IMR-90 (cell line): ENCODE measurements at regions not wholly inside any gene's neighbourhood (a gene's known extent, or its start where the extent isn't known, plus 50 kb on each side); places are given as distances from the start of the nearest gene placed in this dataset.

Experiments
- BHLHE40 ChIP-seq: fragments of 150-350 bp; IDR thresholded peaks from 2 replicates; pipeline ENCODE4 v1.6.1; 2016; ENCODE audit warnings: mild to moderate bottlenecking, low read depth, low read length
- CHD1 ChIP-seq: IDR thresholded peaks from 2 replicates; pipeline ENCODE4 v1.6.1; 2012; ENCODE audit warnings: low read depth, low read length, improper control_type of control experiment
- MAFK ChIP-seq: IDR thresholded peaks from 2 replicates; pipeline ENCODE4 v1.6.1; 2012; ENCODE audit warnings: low read depth, low read length, improper control_type of control experiment
- MAZ ChIP-seq: IDR thresholded peaks from 2 replicates; pipeline ENCODE4 v1.6.1; 2012; ENCODE audit warnings: low read depth, mild to moderate bottlenecking, low read length, improper control_type of control experiment, moderate library complexity, borderline replicate concordance
- MXI1 ChIP-seq: IDR thresholded peaks from 2 replicates; pipeline ENCODE4 v1.6.1; 2012; ENCODE audit warnings: low read depth, mild to moderate bottlenecking, low read length, moderate library complexity, borderline replicate concordance
- POLR2A ChIP-seq: IDR thresholded peaks from 2 replicates; pipeline ENCODE4 v1.6.1; 2012; ENCODE audit warnings: mild to moderate bottlenecking, low read depth, low read length
- RCOR1 ChIP-seq: IDR thresholded peaks from 2 replicates; pipeline ENCODE4 v1.6.1; 2012; ENCODE audit warnings: mild to moderate bottlenecking, low read length, improper control_type of control experiment; ENCODE audit not compliant: insufficient replicate concordance
- TF ChIP-seq, protein P1 (sequence below): conservative IDR thresholded peaks from 2 replicates; pipeline ENCODE4 v1.5.1; 2012; ENCODE audit warnings: mild to moderate bottlenecking, low read depth, low read length, improper control_type of control experiment
- TF ChIP-seq, protein P2 (sequence below): fragments of 150-350 bp; IDR thresholded peaks from 2 replicates; pipeline ENCODE4 v1.6.1; 2017; ENCODE audit warnings: mild to moderate bottlenecking, antibody characterized with exemption, low read length, low read depth

DNA sequence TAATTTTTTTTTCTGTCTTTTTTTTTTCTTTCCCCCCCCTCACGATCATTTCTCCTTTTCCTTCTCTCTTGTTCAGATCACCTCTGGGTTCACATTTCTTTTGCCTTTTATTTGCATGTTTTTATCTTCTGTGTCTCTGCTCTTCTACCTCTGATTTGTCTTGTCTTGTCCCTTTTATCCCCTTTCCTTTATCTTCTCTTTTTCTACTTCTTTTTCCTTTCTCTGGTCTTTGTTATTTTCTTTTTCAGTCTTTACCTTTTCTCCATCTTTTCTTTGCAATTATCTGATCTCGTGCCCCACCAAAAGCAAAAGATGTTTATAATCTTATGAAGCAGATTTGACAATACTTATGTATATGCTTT lies 77.8 kb upstream of the RAP1B start:
- TF ChIP-seq, protein P1, sequence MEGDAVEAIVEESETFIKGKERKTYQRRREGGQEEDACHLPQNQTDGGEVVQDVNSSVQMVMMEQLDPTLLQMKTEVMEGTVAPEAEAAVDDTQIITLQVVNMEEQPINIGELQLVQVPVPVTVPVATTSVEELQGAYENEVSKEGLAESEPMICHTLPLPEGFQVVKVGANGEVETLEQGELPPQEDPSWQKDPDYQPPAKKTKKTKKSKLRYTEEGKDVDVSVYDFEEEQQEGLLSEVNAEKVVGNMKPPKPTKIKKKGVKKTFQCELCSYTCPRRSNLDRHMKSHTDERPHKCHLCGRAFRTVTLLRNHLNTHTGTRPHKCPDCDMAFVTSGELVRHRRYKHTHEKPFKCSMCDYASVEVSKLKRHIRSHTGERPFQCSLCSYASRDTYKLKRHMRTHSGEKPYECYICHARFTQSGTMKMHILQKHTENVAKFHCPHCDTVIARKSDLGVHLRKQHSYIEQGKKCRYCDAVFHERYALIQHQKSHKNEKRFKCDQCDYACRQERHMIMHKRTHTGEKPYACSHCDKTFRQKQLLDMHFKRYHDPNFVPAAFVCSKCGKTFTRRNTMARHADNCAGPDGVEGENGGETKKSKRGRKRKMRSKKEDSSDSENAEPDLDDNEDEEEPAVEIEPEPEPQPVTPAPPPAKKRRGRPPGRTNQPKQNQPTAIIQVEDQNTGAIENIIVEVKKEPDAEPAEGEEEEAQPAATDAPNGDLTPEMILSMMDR = no peak
- TF ChIP-seq POLR2A (no peak), MXI1 (no peak), MAZ (no peak), MAFK (no peak), BHLHE40 (no peak), RCOR1 (no peak), CHD1 (no peak)
- TF ChIP-seq, protein P2, sequence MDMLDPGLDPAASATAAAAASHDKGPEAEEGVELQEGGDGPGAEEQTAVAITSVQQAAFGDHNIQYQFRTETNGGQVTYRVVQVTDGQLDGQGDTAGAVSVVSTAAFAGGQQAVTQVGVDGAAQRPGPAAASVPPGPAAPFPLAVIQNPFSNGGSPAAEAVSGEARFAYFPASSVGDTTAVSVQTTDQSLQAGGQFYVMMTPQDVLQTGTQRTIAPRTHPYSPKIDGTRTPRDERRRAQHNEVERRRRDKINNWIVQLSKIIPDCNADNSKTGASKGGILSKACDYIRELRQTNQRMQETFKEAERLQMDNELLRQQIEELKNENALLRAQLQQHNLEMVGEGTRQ = no peak
